Effector memory CD8-positive, alpha-beta T cell (primary cell): ENCODE measurements at regions not wholly inside any gene's neighbourhood (a gene's known extent, or its start where the extent isn't known, plus 50 kb on each side); places are given as distances from the start of the nearest gene placed in this dataset.

Source experiments
- ATAC-seq: fragments of 150-1000 bp; cut with Tn5 transposase; replicated peaks from 2 replicates; pipeline ENCODE4 v1.10.0; 2021; ENCODE audit warnings: mild to moderate bottlenecking, moderate library complexity
- DNase-seq, 3 experiments: peaks; one replicate each; pipeline ENCODE4 v3.0.0; 2021
- H3K27ac Mint-ChIP-seq, 2 donors: one replicate each; pipeline ENCODE4 v1.8.0; 2022; ENCODE audit warnings: mild to moderate bottlenecking in 2 of 2, mixed read lengths in 2 of 2, moderate library complexity in 2 of 2
- H3K27me3 Mint-ChIP-seq, 2 donors: one replicate each; pipeline ENCODE4 v1.8.0; 2022; ENCODE audit warnings: mixed read lengths in 2 of 2
- H3K36me3 Mint-ChIP-seq: one replicate; pipeline ENCODE4 v1.8.0; 2022; ENCODE audit warnings: mild to moderate bottlenecking, moderate library complexity, mixed read lengths; ENCODE audit not compliant: insufficient read depth
- H3K4me1 Mint-ChIP-seq, 2 donors: one replicate each; pipeline ENCODE4 v1.8.0; 2022; ENCODE audit warnings: low read depth in 2 of 2, mixed read lengths in 2 of 2
- H3K4me3 Mint-ChIP-seq, 2 donors: one replicate each; pipeline ENCODE4 v1.8.0; 2022; ENCODE audit warnings: mild to moderate bottlenecking in 2 of 2, mixed read lengths in 2 of 2, moderate library complexity in 2 of 2
- H3K9me3 Mint-ChIP-seq, 2 donors: one replicate each; pipeline ENCODE4 v1.8.0; 2022; ENCODE audit warnings: mixed read lengths in 2 of 2

GRCh38 chr2:236940497-236940896 lies 145.2 kb upstream of the COPS8 start:
- ATAC-seq (no peak), DNase-seq (no peak)
- H3K27ac Mint-ChIP-seq: no peak overlapping the region
- no peaks in the 10 kb centered on the region for H3K4me1 Mint-ChIP-seq
- peaks cover 12 to 52% of the 10 kb centered on the region in 2 donors for H3K27me3 Mint-ChIP-seq
- H3K4me3 Mint-ChIP-seq: no peak overlapping the region
- H3K9me3 Mint-ChIP-seq: no peaks in the 10 kb centered on the region
- H3K36me3 Mint-ChIP-seq: no peaks in the 10 kb centered on the region

DNA sequence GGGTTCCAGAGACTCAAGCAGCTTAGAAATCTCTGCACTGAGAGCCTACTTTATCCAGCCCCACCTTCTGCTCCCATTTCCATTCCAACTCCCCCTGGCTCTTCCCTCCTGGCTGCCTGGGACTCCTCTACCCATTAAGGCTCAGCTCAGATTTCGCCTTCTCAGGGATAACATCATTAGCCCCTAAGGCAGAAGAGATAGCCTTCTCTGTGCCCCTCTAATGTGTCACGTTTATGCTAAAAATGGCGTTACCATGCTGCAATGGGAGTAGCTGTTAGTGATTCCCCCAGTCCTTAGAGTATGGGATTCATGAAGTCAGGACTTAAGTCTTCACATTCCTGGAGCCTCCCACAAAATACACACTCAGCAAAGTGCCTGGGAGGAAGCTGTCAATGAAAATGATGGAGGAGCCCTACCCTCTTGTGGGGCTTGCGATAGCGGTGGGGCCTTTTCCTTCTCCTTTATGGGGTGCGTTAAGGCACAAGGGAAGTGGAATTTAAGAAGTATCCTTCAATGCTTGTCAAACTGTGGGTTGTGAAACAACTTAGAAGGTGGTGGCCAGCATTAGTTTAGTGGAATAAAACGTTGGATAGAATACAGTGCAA lies 144.7 kb upstream of the COPS8 start:
- no peaks in the 10 kb centered on the region for H3K4me1 Mint-ChIP-seq
- H3K27ac Mint-ChIP-seq: no peak overlapping the region
- H3K4me3 Mint-ChIP-seq: no peak overlapping the region
- H3K36me3 Mint-ChIP-seq: no peaks in the 10 kb centered on the region
- no peaks in the 10 kb centered on the region for H3K9me3 Mint-ChIP-seq
- DNase-seq: no peak
- H3K27me3 Mint-ChIP-seq: peaks cover 13 to 56% of the 10 kb centered on the region in 2 donors
- ATAC-seq: no peak

DNA sequence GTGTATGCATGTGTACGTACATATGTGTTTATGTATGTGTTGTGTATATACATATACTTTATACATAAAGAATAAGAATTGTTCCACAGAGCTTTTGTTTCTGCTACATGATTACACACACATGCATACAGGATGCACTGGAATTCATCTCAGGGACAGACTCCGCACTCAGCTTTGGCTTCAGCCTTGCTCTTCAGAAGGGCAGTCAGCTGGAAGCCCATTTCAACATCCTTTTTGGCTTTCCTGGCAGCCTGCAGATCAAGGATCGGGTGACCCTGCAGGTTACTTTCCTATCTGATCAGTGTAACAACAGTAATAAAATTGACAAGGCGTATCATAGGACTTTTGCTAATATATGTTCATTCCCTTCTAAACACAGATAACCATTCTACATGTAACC lies 144.1 kb upstream of the COPS8 start:
- H3K36me3 Mint-ChIP-seq: no peaks in the 10 kb centered on the region
- H3K9me3 Mint-ChIP-seq: no peaks in the 10 kb centered on the region
- H3K4me1 Mint-ChIP-seq: no peaks in the 10 kb centered on the region
- ATAC-seq (no peak), DNase-seq (no peak)
- no peak overlapping the region for H3K4me3 Mint-ChIP-seq
- H3K27me3 Mint-ChIP-seq: peaks cover 18 to 62% of the 10 kb centered on the region in 2 donors
- H3K27ac Mint-ChIP-seq: no peak overlapping the region

GRCh38 chr2:236942554-236942953 lies 143.1 kb upstream of the COPS8 start:
- H3K4me1 Mint-ChIP-seq: no peaks in the 10 kb centered on the region
- H3K9me3 Mint-ChIP-seq: no peaks in the 10 kb centered on the region
- ATAC-seq (no peak), DNase-seq (no peak)
- peaks cover 22 to 63% of the 10 kb centered on the region in 2 donors for H3K27me3 Mint-ChIP-seq
- no peak overlapping the region for H3K4me3 Mint-ChIP-seq
- H3K27ac Mint-ChIP-seq: no peak overlapping the region
- H3K36me3 Mint-ChIP-seq: no peaks in the 10 kb centered on the region

- Mint-ChIP-seq H3K27me3 (peaks cover 20 to 58% of the 10 kb centered on the region in 2 donors), H3K36me3 (no peaks in the 10 kb centered on the region), H3K4me1 (no peaks in the 10 kb centered on the region), H3K9me3 (no peaks in the 10 kb centered on the region), H3K4me3 (no peak overlapping the region), H3K27ac (no peak overlapping the region)
- ATAC-seq: no peak
- DNase-seq: no peak
Measured at GRCh38 chr2:236943068-236943467, 142.6 kb upstream of the COPS8 start.

GRCh38 chr2:236943841-236944513 lies 141.7 kb upstream of the COPS8 start:
- DNase-seq (no peak), ATAC-seq (no peak)
- Mint-ChIP-seq H3K4me1 (no peaks in the 10 kb centered on the region), H3K4me3 (no peak overlapping the region), H3K9me3 (no peaks in the 10 kb centered on the region), H3K27me3 (peaks cover 17 to 56% of the 10 kb centered on the region in 2 donors), H3K27ac (no peak overlapping the region), H3K36me3 (no peaks in the 10 kb centered on the region)

GRCh38 chr2:236944561-236944960 lies 141.1 kb upstream of the COPS8 start:
- ATAC-seq (no peak), DNase-seq (no peak)
- no peaks in the 10 kb centered on the region for H3K9me3 Mint-ChIP-seq
- H3K27ac Mint-ChIP-seq: no peak overlapping the region
- no peaks in the 10 kb centered on the region for H3K4me1 Mint-ChIP-seq
- no peak overlapping the region for H3K4me3 Mint-ChIP-seq
- H3K36me3 Mint-ChIP-seq: no peaks in the 10 kb centered on the region
- peaks cover 20 to 54% of the 10 kb centered on the region in 2 donors for H3K27me3 Mint-ChIP-seq

DNA sequence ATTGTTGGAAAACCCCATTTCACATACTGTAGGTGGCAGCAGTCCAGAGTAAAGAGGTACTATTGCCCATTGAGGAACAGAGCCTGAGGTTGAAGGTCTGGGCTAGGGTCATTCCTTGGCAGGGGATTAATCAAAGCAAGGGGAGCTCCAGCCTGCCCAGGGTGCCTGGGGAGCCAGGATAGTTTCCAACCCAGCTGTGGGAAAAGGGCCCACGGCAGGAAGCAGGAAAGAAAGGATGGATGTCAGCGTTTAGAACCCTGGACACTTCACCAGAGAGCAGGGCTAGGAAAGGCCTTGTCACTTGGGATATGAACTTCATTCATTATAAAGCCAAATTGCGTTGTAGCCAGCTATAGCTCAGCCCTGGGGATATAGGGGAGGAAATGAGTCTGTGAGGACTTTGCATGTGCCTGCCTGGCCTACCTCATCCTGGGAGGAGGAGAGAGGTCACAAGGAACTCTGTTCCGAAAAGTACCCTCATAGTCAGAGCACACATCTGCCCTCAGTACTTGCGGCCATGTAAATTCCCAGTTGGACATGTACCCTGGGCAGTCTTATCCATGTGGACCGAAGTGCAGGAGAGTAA lies 140.2 kb upstream of the COPS8 start:
- Mint-ChIP-seq H3K9me3 (no peaks in the 10 kb centered on the region), H3K36me3 (no peaks in the 10 kb centered on the region), H3K27me3 (peaks cover 23 to 45% of the 10 kb centered on the region in 2 donors), H3K4me1 (no peaks in the 10 kb centered on the region), H3K4me3 (no peak overlapping the region), H3K27ac (no peak overlapping the region)
- ATAC-seq: no peak
- no peak for DNase-seq

- DNase-seq (no peak), ATAC-seq (no peak)
- Mint-ChIP-seq H3K36me3 (no peaks in the 10 kb centered on the region), H3K27me3 (peaks cover 23 to 42% of the 10 kb centered on the region in 2 donors), H3K27ac (no peak overlapping the region), H3K4me1 (no peaks in the 10 kb centered on the region), H3K9me3 (peaks cover 0 to 5% of the 10 kb centered on the region in 2 donors), H3K4me3 (no peak overlapping the region)
Measured at GRCh38 chr2:236946871-236947270, 138.8 kb upstream of the COPS8 start.

GRCh38 chr2:236947294-236947693 lies 138.4 kb upstream of the COPS8 start:
- no peak for ATAC-seq
- H3K9me3 Mint-ChIP-seq: peaks cover 0 to 9% of the 10 kb centered on the region in 2 donors
- H3K27me3 Mint-ChIP-seq: peaks cover 23 to 46% of the 10 kb centered on the region in 2 donors
- no peak overlapping the region for H3K27ac Mint-ChIP-seq
- no peaks in the 10 kb centered on the region for H3K4me1 Mint-ChIP-seq
- H3K4me3 Mint-ChIP-seq: no peak overlapping the region
- no peak for DNase-seq
- no peaks in the 10 kb centered on the region for H3K36me3 Mint-ChIP-seq

- no peak overlapping the region for H3K27ac Mint-ChIP-seq
- no peaks in the 10 kb centered on the region for H3K4me1 Mint-ChIP-seq
- H3K27me3 Mint-ChIP-seq: peaks cover 23 to 47% of the 10 kb centered on the region in 2 donors
- peaks cover 0 to 9% of the 10 kb centered on the region in 2 donors for H3K9me3 Mint-ChIP-seq
- no peaks in the 10 kb centered on the region for H3K36me3 Mint-ChIP-seq
- H3K4me3 Mint-ChIP-seq: no peak overlapping the region
- DNase-seq: no peak
- ATAC-seq: no peak
Measured at GRCh38 chr2:236947896-236948295, 137.8 kb upstream of the COPS8 start.

GRCh38 chr2:236949089-236949905 lies 136.4 kb upstream of the COPS8 start:
- H3K4me3 Mint-ChIP-seq: no peak overlapping the region
- DNase-seq (no peak), ATAC-seq (no peak)
- peaks cover 20 to 49% of the 10 kb centered on the region in 2 donors for H3K27me3 Mint-ChIP-seq
- H3K9me3 Mint-ChIP-seq: peaks cover 0 to 9% of the 10 kb centered on the region in 2 donors
- no peak overlapping the region for H3K27ac Mint-ChIP-seq
- no peaks in the 10 kb centered on the region for H3K4me1 Mint-ChIP-seq
- H3K36me3 Mint-ChIP-seq: no peaks in the 10 kb centered on the region

DNA sequence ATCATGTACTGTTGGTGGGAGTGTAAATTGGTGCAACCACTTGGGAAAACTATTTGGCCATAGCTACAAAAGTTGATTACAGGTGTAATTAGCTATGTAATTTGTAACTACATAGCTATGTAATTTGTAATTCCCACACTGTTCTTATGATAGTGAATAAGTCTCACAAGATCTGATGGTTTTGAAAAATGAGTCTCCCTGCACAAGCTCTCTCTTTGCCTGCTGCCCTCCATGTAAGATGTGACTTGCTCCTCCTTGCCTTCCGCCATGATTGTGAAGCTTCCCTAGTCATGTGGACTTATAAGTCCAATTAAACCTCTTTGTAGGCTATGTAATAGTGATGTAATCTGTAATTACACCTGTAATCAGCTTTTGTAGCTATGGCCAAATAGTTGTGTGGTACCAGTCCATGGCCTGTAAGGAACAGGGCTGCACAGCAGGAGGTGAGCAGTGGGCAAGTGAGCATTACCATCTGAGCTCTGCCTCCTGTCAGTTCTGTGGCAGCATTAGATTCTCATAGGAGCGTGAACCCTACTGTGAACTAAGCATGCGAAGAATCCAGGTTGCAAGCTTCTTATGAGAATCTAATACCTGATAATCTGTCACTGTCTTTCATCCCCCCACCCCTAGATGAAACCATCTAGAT lies 133.7 kb upstream of the COPS8 start:
- DNase-seq (no peak), ATAC-seq (no peak)
- Mint-ChIP-seq H3K9me3 (peaks cover 0 to 9% of the 10 kb centered on the region in 2 donors), H3K4me3 (no peak overlapping the region), H3K36me3 (no peaks in the 10 kb centered on the region), H3K4me1 (no peaks in the 10 kb centered on the region), H3K27ac (no peak overlapping the region), H3K27me3 (peaks cover 32 to 50% of the 10 kb centered on the region in 2 donors)
